AG09319 (cell line): ENCODE measurements at regions not wholly inside any gene's neighbourhood (a gene's known extent, or its start where the extent isn't known, plus 50 kb on each side); places are given as distances from the start of the nearest gene placed in this dataset.
A peak's percentile ranks its signal among the peaks of the same experiment; 100 is the strongest.
"Not testable (repeated sequence)": the region's sequence is repeated elsewhere in the genome, so short reads cannot be mapped to it uniquely, and the experiment has no call there.

ENCODE experiments used
- DNase-seq: peaks from one replicate; pipeline ENCODE4 v3.0.0-alpha.2; 2010; ENCODE audit warnings: low read depth; ENCODE audit errors: extremely low read depth
- CTCF ChIP-seq: IDR thresholded peaks from 2 replicates; pipeline ENCODE4 v1.5.1; 2011; ENCODE audit warnings: low read depth, mild to moderate bottlenecking, inconsistent platforms, low read length, moderate library complexity

- no peak for DNase-seq
- no peak for TF ChIP-seq CTCF
Measured at GRCh38 chr12:89151536-89151935, 200.8 kb downstream of the DUSP6 start.

GRCh38 chr12:89150789-89151188 lies 201.5 kb downstream of the DUSP6 start:
- DNase-seq: not testable (repeated sequence)

- TF ChIP-seq CTCF: no peak
- peak; percentile 49 for DNase-seq
Measured at GRCh38 chr12:89140602-89141238, 211.6 kb downstream of the DUSP6 start.

GRCh38 chr12:89140141-89140540 lies 212.2 kb downstream of the DUSP6 start:
- no peak for TF ChIP-seq CTCF

GRCh38 chr12:89139390-89139789 lies 212.9 kb downstream of the DUSP6 start:
- no peak for TF ChIP-seq CTCF
- no peak for DNase-seq

More at GRCh38 chr12:89140141-89140540, 212.2 kb downstream of the DUSP6 start:
- no peak for DNase-seq

- TF ChIP-seq CTCF: no peak
- no peak for DNase-seq
Measured at GRCh38 chr12:89138048-89138852, 214.1 kb downstream of the DUSP6 start.

GRCh38 chr12:89135976-89136634 lies 216.2 kb downstream of the DUSP6 start:
- no peak for DNase-seq
- TF ChIP-seq CTCF: no peak
